GM21619 (cell line): ENCODE measurements at regions not wholly inside any gene's neighbourhood (a gene's known extent, or its start where the extent isn't known, plus 50 kb on each side); places are given as distances from the start of the nearest gene placed in this dataset.
A peak's percentile ranks its signal among the peaks of the same experiment; 100 is the strongest.

Source experiments
- ATAC-seq: cut with Tn5 transposase; IDR thresholded peaks from one replicate; pipeline ENCODE4 v1.9.1; 2021; ENCODE audit not compliant: unreplicated experiment

- ATAC-seq = no peak
These were observed 201.4 kb downstream of the ZNF462 start for GRCh38 chr9:107064378-107064777.

GRCh38 chr9:107065549-107065948 is 202.6 kb downstream of the ZNF462 start:
- ATAC-seq = no peak

GRCh38 chr9:107067739-107068416 is 204.9 kb downstream of the ZNF462 start:
- ATAC-seq = no peak

- no peak for ATAC-seq
These were observed 205.6 kb downstream of the ZNF462 start for GRCh38 chr9:107068581-107068980.

GRCh38 chr9:107070586-107070985 is 207.6 kb downstream of the ZNF462 start:
- ATAC-seq = no peak

- ATAC-seq = no peak
These were observed 205.0 kb upstream of the RAD23B start for GRCh38 chr9:107078061-107078460.

- ATAC-seq = no peak
These were observed 203.5 kb upstream of the RAD23B start for GRCh38 chr9:107079589-107079988.

- no peak for ATAC-seq
These were observed 202.9 kb upstream of the RAD23B start for GRCh38 chr9:107080130-107080529.

- ATAC-seq = no peak
These were observed 196.6 kb upstream of the RAD23B start for GRCh38 chr9:107086460-107086859.

GRCh38 chr9:107087222-107087621 is 195.9 kb upstream of the RAD23B start:
- ATAC-seq = no peak

- ATAC-seq = no peak
These were observed 192.9 kb upstream of the RAD23B start for GRCh38 chr9:107090218-107090617.

- ATAC-seq = no peak
These were observed 189.6 kb upstream of the RAD23B start for GRCh38 chr9:107093365-107094060.

GRCh38 chr9:107094370-107094769 is 188.7 kb upstream of the RAD23B start:
- ATAC-seq = no peak

GRCh38 chr9:107100591-107100990 is 182.5 kb upstream of the RAD23B start:
- ATAC-seq = no peak

GRCh38 chr9:107102011-107102410 is 181.1 kb upstream of the RAD23B start:
- ATAC-seq = no peak

- no peak for ATAC-seq
These were observed 179.5 kb upstream of the RAD23B start for GRCh38 chr9:107103621-107104020.

- no peak for ATAC-seq
These were observed 177.3 kb upstream of the RAD23B start for GRCh38 chr9:107105784-107106183.

GRCh38 chr9:107106416-107106815 is 176.7 kb upstream of the RAD23B start:
- ATAC-seq = no peak

GRCh38 chr9:107108342-107109130 is 174.5 kb upstream of the RAD23B start:
- ATAC-seq = no peak

- no peak for ATAC-seq
These were observed 173.8 kb upstream of the RAD23B start for GRCh38 chr9:107109324-107109723.

- ATAC-seq = no peak
These were observed 172.9 kb upstream of the RAD23B start for GRCh38 chr9:107110153-107110552.

- peak; percentile 90 for ATAC-seq
These were observed 170.3 kb upstream of the RAD23B start for GRCh38 chr9:107112707-107113243.
